Fibroblast of gingiva (primary cell): ENCODE measurements at regions not wholly inside any gene's neighbourhood (a gene's known extent, or its start where the extent isn't known, plus 50 kb on each side); places are given as distances from the start of the nearest gene placed in this dataset.
"Not testable (repeated sequence)": the region's sequence is repeated elsewhere in the genome, so short reads cannot be mapped to it uniquely, and the experiment has no call there.

Experiments used
- DNase-seq: peaks from one replicate; pipeline ENCODE4 v3.0.0-alpha.2; 2011; ENCODE audit warnings: low read depth

- no peak for DNase-seq
These were observed 511.1 kb upstream of the UBE2E2 start for GRCh38 chr3:22691856-22692628.

- DNase-seq = no peak
These were observed 502.3 kb upstream of the UBE2E2 start for GRCh38 chr3:22700876-22701275.

GRCh38 chr3:22704166-22704565 lies 499.0 kb upstream of the UBE2E2 start:
- DNase-seq = no peak

- no peak for DNase-seq
These were observed 498.4 kb upstream of the UBE2E2 start for GRCh38 chr3:22704571-22705354.

GRCh38 chr3:22706922-22707321 lies 496.2 kb upstream of the UBE2E2 start:
- not testable (repeated sequence) for DNase-seq

GRCh38 chr3:22713936-22714335 lies 489.2 kb upstream of the UBE2E2 start:
- no peak for DNase-seq

- DNase-seq = no peak
These were observed 488.4 kb upstream of the UBE2E2 start for GRCh38 chr3:22714749-22715148.

- DNase-seq = no peak
These were observed 482.5 kb upstream of the UBE2E2 start for GRCh38 chr3:22720596-22720995.

GRCh38 chr3:22724420-22724819 lies 478.7 kb upstream of the UBE2E2 start:
- DNase-seq = no peak

- no peak for DNase-seq
These were observed 474.7 kb upstream of the UBE2E2 start for GRCh38 chr3:22728406-22728805.

GRCh38 chr3:22729212-22729611 lies 473.9 kb upstream of the UBE2E2 start:
- DNase-seq = no peak

GRCh38 chr3:22729981-22730380 lies 473.1 kb upstream of the UBE2E2 start:
- DNase-seq = no peak

GRCh38 chr3:22730701-22731100 lies 472.4 kb upstream of the UBE2E2 start:
- no peak for DNase-seq

GRCh38 chr3:22731901-22732300 lies 471.2 kb upstream of the UBE2E2 start:
- no peak for DNase-seq

- DNase-seq = no peak
These were observed 470.5 kb upstream of the UBE2E2 start for GRCh38 chr3:22732641-22733040.

- no peak for DNase-seq
These were observed 468.9 kb upstream of the UBE2E2 start for GRCh38 chr3:22734207-22734606.

- DNase-seq = no peak
These were observed 468.4 kb upstream of the UBE2E2 start for GRCh38 chr3:22734756-22735155.

GRCh38 chr3:22735373-22735772 lies 467.8 kb upstream of the UBE2E2 start:
- no peak for DNase-seq

GRCh38 chr3:22743386-22743785 lies 459.7 kb upstream of the UBE2E2 start:
- DNase-seq = not testable (repeated sequence)

GRCh38 chr3:22745321-22745720 lies 457.8 kb upstream of the UBE2E2 start:
- DNase-seq = no peak

GRCh38 chr3:22746221-22746620 lies 456.9 kb upstream of the UBE2E2 start:
- DNase-seq = no peak

GRCh38 chr3:22748453-22749045 lies 454.6 kb upstream of the UBE2E2 start:
- no peak for DNase-seq
